ENCODE measurements at regions not wholly inside any gene's neighbourhood (a gene's known extent, or its start where the extent isn't known, plus 50 kb on each side); places are given as distances from the start of the nearest gene placed in this dataset.

DNA sequence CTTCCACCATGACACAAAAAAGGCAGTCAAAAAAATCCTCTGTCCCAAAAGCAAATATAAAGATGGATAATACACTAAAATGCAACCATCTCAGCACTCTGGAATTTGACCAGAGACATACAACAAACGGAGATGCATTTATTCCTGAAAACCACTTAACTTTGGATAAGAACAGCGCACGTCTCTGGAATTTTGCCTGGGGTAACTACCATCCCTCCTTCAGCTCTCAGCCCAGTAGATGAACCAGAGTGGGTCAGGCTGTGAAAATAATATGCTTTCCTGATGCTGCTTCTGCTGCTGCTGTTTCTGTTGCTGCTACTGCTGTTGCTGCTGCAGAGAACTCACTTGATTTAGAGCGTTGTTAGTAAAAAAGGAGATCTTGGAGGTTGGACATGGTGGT is 133.8 kb upstream of the ACVR2A start:
- DNase-seq (ENCODE audit: low read depth in 4 of 4, low spot score in 1 of 4), result no peak

DNA sequence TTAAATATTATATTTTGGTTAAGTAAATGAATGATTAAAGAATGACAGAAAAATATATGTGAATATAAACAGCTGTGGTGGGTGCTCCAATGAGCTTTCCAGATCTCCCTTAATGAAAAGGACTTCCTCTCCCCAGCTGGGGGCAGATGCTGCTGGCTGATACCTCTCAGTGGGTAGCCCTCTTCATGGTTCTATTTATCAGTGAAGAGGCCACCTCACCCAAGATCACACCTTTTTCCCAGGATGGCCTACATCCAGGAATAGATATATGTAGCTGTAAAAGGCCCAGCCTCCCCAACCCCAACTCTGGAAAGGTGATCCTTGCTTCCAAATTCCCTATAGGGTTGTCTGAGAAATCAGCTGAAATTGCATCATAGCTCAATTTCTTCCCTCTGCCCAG is 135.2 kb upstream of the ACVR2A start:
- DNase-seq (ENCODE audit: low read depth in 4 of 4, low spot score in 1 of 4), result no peak

DNA sequence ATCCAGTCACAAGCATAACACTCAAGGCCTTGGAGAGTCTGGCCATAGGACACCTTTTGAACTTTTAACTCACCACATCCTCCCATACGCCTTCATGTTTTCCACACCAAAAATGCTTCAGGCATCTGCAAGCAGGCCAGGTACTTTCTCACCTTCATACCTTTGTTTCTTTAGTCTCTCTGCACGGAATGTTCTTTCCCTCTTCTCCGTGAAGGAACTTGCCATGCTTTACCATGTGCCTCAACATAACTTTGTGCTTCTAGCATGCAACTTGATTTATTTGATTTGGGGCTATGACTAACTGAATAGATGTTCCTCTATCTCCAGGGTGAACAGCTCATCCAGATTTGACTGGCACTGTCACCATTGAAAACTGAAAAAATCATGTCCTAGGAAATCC is 141.7 kb upstream of the ACVR2A start:
- DNase-seq (ENCODE audit: low read depth in 4 of 4, low spot score in 1 of 4), result no peak

DNA sequence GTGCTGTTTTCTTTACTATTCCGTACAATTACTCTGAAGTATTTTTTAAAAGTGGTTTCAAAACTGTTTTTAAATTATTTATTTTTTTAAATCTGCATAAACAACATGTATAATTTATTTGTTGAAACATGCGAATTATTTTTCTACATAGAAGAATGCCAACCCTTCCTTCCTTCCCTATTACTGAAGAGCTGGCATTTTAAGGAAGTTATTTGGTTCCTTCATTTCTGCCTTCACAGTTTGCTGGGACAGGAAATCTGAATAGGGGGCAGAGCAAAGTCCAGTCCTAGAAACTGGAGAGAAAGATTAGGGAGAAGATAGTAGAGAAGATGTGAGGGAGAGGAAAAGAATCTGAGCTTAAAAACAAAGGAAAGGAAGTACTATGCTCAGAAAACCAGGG is 146.7 kb upstream of the ACVR2A start:
- DNase-seq (ENCODE audit: low read depth in 4 of 4, low spot score in 1 of 4), result no peak

DNA sequence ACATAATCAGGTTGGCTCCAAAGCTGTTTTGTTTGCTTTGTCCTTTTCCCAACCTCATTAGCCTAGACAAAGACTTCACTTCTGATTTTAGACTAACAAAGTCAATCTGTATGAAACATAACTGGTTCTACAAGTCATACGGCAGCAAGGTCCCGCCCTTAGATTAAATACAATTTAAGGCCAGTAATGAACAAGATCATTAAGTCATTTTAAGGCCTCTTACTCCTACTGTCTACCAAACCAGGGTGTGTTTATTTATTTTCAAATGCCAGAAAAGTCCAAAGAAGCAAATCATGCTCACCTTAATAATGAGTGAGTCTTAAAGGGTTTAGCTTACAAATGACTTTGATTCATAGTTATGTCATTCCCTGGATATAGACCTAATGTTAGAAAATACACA is 148.4 kb upstream of the ACVR2A start:
- DNase-seq (ENCODE audit: low read depth in 4 of 4, low spot score in 1 of 4), result no peak

DNA sequence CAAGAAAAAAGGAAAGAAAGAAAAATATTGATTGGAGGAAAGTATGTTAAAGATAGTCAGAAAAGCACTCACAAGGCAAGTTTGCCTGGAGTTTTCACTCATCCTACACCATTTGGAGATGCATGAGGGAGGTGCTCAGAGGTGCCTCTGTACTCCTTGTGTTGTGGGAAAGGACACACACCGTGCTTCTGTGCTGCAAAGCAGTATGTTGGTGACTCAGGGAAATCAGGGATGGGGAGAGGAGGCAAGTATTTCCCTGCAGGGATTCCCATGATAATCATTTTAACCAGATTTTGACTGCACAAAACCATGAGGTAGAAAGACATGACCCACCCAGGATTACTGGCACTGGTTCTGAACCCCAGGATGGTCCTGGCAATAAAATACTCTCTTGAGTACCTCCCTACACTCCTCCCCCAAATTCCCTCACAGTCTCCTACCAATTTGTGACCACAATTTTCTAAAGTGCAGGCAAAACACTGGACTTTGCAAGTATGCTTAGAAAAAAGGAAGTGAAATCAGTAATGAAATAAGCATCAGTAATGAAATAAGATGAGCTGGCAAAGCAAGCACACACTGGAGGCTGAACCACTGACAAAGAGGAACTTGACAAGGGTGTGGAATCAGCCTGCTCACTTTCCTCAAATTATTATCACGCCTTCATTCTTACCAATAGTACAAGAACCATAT is 155.5 kb upstream of the ACVR2A start:
- DNase-seq (ENCODE audit: low read depth in 4 of 4, low spot score in 1 of 4), result no peak

DNA sequence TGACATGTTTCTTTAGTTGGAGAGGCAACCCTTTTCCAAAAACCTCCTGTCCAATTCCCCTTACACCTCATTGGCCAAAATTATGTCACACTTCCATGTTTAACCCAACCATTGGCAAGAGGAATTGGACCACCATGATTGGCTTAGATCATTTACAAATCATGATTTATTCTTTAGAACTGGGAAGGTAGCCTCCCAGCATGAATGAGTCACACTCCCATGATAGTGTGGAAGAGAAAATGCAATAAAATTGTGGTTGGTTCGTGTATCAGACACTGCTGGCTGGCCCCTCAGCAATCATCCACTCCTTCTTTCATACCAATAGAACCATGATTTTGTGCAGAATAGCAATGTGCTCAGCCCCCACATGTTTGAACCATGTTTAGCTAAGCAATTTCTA is 156.6 kb upstream of the ACVR2A start:
- no peak for DNase-seq (ENCODE audit: low read depth in 4 of 4, low spot score in 1 of 4)

DNA sequence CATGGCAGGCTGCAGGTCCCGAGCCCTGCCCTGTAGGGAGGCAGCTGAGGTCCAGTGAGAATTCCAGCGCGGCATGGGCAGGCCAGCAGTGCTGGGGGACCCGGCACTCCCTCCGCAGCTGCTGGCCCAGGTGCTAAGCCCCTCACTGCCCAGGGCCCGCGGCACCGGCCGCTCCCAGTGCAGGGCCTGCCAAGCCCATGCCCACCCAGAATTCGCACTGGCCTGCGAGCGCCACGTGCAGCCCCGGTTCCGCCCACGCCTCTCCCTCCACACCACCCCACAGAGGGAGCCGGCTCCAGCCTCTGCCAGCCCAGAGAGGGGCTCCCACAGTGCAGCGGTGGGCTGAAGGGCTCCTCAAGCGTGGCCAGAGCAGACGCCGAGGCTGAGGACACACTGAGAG is 158.5 kb upstream of the ACVR2A start:
- DNase-seq (ENCODE audit: low read depth in 4 of 4, low spot score in 1 of 4), result no peak

DNA sequence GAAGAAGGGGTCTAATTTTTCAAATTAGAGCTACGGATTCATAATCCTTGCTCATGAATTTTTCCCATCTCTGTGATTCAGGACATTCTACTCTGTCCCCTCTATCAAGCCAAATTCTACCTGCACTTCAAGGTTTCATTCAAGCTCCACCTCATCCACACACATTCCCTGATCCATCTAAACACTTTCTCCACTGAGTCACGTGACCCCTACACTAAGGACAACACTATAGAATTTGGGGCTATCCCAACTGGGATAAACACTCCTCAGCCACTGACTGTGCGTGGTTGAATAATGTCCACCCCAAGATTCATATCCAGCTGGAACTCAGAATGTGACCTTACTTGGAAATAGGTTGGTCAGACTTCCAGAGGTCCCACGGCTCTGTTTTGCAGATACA is 159.9 kb upstream of the ACVR2A start:
- DNase-seq (ENCODE audit: low read depth in 4 of 4, low spot score in 1 of 4), result no peak

DNA sequence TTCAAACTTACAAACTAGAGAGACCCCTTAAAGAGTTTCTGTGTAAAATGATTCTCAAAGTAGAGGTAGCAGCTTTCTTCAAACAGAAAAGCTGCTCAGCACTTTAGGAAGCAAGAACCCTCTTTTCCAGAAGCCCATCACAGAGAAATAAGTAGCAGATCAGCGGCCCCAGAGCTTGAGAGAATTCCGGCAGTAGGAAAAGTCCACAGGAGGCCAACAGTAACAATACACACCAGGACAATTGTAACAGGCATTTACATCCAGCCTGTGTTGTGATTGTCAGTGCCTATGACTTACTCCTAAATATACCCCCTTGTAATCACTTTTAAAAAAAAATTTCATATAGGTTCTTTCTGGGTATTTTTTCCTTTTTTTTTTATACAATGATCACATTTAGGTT is 161.4 kb upstream of the ACVR2A start:
- DNase-seq (ENCODE audit: low read depth in 4 of 4, low spot score in 1 of 4), result no peak

DNA sequence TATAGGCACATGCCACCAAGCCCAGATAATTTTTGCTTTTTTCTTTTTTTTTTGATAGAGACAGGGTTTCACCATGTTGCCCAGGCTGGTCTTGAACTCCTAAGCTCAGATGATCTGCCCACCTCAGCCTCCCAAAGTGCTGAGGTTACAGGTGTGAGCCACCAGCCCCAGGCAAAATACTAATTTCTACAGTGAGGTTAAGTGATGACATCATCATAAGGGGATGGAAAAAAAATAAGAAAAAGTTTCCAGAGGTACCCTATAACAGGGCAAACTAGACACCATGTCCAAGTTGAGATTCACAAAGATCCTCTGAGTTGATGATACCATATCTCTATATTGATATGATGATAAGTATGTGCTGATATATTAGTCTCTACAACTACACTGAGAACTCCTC is 163.7 kb upstream of the ACVR2A start:
- no peak for DNase-seq (ENCODE audit: low read depth in 4 of 4, low spot score in 1 of 4)

DNA sequence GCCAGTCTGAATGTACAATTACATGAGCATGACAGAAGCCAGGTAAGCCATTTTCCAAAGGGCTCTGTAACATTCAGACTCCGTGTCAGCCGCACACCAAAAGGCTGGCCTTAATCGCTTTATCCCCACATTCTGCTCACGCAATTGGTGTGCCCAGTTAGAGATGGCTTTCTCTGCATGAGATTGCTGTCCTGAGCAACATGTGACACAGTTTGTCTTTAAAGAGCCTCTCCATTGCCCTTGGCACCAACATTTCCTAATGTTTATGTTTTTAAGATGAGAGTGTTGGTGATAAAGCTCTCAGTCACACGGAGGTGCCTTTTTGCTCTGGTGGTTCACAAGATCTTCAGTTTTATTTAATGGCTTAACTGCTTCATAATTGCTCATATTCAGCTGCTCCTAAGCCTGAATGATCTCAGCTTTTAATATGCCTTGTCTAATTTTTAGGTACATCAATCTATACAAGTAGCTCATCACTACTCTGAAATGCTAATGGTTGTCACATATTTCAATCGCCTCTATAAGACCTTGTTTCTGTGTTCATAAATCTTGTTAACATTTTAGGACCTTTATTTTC is 164.8 kb upstream of the ACVR2A start:
- no peak for DNase-seq (ENCODE audit: low read depth in 4 of 4, low spot score in 1 of 4)

DNA sequence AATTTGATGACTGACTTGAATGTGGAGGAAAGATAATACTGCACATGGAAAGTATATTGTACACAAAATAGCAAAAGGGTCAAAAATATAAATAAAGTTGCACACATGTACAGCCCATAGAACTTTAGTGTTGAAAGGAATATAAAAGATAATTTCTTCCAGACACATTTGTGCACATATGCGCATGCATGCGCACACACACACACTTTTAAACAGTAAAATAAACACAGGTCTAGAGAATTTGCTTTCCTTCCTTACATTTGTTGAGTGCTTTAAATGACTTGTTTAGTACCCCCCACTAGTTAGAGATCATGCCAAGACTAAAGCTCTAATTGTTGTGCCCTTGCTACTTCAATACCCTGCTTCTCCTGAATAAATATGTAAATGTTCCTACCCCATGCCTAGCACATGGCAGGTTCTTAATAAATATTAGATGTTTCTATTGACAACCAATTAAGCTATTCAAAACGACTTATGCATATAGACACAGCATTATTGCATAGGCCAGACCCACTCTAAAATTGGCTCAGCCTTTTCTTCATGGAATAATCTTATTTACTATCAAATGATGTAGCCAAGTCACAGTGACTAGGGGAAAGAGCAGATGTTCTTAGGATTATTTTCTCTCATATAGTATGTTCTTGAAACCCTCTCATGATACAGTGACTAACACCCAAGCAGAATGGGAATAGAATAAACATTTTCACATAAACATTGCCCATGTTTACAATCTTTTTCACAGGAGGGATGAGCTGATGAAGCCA is 165.5 kb upstream of the ACVR2A start:
- DNase-seq (ENCODE audit: low read depth in 4 of 4, low spot score in 1 of 4), result no peak

DNA sequence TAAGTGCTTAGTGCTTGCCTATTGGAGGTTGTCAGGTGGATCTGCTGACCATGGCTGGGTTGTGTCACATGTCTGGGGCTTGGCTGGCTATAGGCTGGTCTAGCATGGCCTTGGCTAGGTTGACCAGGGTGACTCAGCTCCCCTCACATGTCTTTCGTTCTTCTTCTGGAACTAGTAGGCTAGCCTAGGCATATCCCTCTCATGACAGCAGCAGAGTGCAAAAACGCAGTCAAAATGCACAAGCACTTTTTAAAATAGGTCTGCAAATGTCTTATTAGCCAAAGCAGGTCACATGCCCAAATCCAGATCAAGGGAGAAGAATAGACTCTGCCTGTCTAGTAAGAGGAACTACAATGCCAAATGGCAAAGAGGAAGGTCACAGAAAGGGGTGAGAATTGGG is 179.7 kb upstream of the ACVR2A start:
- no peak for DNase-seq (ENCODE audit: low read depth in 4 of 4, low spot score in 1 of 4)

DNA sequence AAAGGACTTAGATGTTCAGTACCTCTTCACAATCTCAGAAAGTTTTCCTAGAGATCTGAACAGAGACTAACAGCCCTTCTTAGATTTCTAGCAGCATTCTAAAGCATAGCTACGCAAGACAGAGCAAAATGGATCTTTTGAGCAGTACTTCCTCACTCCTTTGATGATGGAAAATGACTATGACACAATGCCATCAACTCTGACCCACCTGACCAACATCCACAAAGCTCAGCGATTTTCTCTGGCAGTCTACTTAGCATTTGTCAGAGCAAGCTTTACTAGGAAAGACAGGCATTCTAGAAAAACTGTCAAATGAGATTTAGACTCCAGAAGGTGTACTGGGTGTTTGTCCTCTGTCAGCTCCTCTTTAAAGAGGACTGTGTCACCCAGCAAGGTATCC is 180.9 kb upstream of the ACVR2A start:
- no peak for DNase-seq (ENCODE audit: low read depth in 4 of 4, low spot score in 1 of 4)

DNA sequence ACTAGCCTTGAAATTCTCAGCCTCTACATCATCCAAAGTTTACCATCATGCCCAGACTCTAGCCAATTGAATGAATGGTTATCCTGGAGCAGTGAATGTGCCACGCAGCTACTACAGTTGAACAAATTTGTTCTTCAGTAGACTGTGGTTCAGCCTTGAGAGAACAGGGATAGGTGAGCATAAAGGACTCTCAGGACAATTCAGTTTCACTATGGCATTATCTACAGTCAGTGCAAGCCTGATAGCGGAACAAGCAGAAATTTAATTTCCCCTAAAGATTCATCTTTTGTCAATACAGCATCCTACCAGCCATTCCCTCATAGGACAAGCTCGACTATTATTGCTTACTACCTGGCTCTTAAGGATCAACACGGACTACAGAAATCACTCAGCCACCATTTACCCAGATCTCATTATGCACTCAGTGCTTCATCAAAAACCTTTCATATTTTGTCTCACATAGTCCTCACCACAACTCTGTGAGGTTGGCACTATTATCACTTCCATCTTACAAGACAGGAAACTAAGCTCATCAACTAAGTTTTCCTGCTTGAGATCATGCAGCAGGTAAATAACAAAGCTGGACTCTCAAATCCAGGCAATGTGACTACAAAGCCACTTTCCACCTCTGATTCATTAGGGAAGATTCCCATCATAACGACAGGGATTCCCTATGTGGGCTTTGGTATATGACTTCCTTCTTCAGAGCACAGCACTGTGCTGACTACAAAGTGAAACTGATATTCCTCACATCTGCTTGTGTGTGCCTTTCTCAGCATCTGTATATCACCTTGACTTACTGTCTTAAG is 181.5 kb upstream of the ACVR2A start:
- no peak for DNase-seq (ENCODE audit: low read depth in 4 of 4, low spot score in 1 of 4)

DNA sequence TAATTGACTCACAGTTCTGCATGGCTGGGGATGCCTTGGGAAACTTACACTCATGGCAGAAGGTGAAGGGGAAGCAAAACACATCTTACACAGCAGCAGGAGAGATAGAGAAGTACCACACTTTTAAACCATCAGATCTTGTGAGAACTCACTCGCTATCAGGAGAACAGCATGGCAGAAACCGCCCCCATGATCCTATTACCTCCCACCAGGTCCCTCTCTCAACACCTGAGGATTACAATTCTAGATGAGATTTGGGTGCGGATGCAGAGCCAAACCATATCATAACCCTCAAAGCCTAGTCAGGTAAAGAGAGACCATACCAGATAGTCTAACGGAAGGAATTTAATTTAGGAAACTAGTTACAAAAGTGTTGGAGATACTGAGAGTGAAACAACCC is 182.6 kb upstream of the ACVR2A start:
- no peak for DNase-seq (ENCODE audit: low read depth in 4 of 4, low spot score in 1 of 4)

DNA sequence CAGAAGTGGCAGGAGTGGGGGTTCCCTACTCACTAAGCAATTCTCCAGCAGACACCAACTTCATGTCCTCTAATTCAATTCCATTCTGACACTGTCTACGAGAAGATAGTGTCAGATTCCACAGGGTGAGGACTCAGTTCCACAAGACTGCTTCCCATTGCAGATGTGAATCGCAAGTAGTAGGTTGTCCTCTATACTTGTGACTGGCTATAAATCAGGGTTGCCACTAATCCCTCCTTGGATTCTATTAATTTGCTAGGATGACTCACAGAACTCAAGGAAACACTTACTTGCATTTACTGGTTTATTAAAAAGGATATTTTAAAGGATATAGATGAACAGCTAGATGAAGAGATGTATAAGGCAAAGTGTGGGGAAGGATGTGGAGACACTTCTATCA is 184.1 kb upstream of the ACVR2A start:
- DNase-seq (ENCODE audit: low read depth in 4 of 4, low spot score in 1 of 4), result no peak

DNA sequence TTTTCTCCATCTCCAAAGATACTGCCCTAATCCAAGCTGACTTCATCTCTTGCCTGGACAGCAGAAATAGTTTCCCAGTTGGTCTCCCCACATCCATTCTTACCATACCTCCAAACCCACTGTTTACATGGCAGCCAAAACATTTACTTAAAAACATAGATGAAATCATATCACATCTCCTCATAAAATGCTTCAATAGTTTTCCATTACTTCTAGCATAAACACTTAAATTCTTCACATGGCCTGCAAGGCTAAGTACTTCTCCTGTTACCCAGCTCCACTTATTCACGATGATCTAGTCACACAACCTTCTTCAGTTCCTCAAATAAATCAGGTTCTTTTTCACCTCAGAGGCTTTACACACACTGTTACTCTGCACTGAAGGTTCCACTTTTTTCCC is 185.8 kb upstream of the ACVR2A start:
- no peak for DNase-seq (ENCODE audit: low read depth in 4 of 4, low spot score in 1 of 4)

DNA sequence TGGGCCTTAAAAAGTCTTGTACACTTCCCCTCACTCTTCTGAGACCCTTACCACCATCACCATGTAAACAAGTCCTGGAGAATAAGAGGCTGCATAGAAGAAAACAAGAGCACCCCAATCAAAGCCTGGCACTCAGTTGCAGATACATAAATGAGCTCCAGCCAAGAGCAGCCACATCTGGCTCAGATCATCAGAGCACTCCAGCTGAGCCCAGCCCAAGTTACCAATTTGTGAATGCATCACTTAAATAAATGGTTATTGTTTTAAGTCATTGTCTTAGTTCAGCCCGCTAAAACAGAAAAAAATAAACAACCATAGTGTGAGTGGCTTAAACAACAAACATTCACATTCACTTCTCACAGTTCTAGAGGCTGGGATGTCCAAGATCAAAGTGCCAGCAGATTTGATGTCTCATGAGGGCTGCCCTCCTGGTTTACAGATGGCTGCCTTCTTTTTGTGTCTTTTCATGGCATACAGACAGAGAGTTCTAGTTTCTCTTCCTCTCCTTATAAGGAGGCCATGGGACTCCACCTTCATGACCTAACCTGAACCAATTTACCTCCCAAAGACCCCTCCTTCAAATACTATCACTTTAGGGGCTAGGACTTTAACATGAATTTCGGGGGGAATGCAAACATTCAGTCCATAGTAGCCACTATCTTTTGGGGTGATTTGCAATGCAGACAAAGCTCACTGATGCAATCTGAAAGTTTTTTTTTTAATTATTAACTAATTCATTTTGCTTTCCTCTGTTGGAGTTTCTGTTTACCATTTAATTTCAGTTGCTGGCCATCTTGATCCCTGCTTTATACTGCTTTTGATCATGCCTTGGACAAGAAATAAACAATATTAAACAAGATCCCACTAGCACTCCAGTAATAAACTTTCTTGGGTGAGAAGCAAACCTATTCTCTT is 187.5 kb upstream of the ACVR2A start:
- DNase-seq (ENCODE audit: low read depth in 4 of 4, low spot score in 1 of 4), result no peak

DNA sequence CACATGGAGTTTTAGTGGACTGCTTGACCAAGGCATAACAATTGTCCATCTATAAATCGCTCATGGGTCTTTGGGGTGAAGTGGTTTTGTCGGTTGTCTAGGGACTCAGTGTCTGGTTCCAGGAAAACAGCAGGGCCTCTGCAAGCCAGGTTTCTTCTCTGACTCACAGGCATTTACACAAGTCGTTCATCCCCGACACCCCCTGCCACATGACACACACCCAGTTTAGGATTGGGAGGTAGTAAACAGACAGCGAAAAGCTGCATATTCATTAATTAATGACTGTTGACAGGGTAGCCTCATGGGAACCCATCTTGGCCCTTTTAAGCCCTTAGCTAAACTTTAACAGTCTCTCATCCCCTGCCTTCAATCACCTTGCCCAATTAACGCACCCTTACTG is 194.8 kb upstream of the ACVR2A start:
- no peak for DNase-seq (ENCODE audit: low read depth in 4 of 4, low spot score in 1 of 4)

All from stimulated activated CD4-positive, alpha-beta T cell treated with anti-CD3 and anti-CD28 coated beads, Interleukin-1b, Interleukin-23, amount 100 ng/mL, for 24 hours (primary cell).